ENCODE measurements at regions not wholly inside any gene's neighbourhood (a gene's known extent, or its start where the extent isn't known, plus 50 kb on each side); places are given as distances from the start of the nearest gene placed in this dataset.

DNA sequence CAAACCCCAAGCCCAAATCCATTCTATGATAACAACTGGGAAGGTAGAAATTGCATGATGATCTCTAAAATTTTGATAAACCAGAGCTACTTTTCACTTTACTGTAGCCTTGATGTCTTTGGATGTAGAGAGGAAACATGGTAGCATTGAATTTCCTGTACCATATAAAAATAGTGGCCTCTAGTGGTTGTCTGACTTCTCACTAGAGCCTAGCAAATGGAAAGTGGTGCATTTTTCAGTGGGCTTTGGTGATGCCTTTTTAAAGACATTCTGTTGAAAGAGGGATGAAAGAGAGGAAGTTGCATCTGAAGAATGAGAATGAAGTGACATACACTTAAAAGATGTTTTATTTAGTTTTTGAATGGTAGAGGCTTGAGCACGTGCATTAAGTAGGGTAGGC, 662.2 kb downstream of the XIRP2 start:
- TF ChIP-seq, protein P1, sequence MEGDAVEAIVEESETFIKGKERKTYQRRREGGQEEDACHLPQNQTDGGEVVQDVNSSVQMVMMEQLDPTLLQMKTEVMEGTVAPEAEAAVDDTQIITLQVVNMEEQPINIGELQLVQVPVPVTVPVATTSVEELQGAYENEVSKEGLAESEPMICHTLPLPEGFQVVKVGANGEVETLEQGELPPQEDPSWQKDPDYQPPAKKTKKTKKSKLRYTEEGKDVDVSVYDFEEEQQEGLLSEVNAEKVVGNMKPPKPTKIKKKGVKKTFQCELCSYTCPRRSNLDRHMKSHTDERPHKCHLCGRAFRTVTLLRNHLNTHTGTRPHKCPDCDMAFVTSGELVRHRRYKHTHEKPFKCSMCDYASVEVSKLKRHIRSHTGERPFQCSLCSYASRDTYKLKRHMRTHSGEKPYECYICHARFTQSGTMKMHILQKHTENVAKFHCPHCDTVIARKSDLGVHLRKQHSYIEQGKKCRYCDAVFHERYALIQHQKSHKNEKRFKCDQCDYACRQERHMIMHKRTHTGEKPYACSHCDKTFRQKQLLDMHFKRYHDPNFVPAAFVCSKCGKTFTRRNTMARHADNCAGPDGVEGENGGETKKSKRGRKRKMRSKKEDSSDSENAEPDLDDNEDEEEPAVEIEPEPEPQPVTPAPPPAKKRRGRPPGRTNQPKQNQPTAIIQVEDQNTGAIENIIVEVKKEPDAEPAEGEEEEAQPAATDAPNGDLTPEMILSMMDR (IDR thresholded peaks at IDR 0.05) = no peak
- no peak for TF ChIP-seq POLR2A (IDR thresholded peaks at IDR 0.05)
- TF ChIP-seq EP300 (IDR thresholded peaks at IDR 0.05) = no peak
